Lower leg skin (tissue), 4 donors: ENCODE measurements at regions not wholly inside any gene's neighbourhood (a gene's known extent, or its start where the extent isn't known, plus 50 kb on each side); places are given as distances from the start of the nearest gene placed in this dataset.

Source experiments
- DNase-seq, 2 donors: peaks; one replicate each; pipeline ENCODE4 v3.0.0-alpha.2; 2019; ENCODE audit warnings: low spot score in 2 of 2
- H3K4me3 ChIP-seq: fragments of 200-600 bp; sonication (generic); 2 replicates; pipeline ENCODE4 v1.5.1; 2017; ENCODE audit warnings: mild to moderate bottlenecking, low read depth; ENCODE audit not compliant: poor library complexity, severe bottlenecking
- CTCF ChIP-seq, 3 donors: fragments of 450-650 bp; IDR thresholded peaks; one replicate each; pipeline ENCODE4 v1.5.1; 2016; ENCODE audit warnings: antibody characterized with exemption in 3 of 3, mild to moderate bottlenecking in 3 of 3, moderate library complexity in 2 of 3
- POLR2A ChIP-seq, 2 donors: fragments of 450-650 bp; IDR thresholded peaks; one replicate each; pipeline ENCODE4 v1.6.1; 2016 to 2017; ENCODE audit warnings: antibody characterized with exemption in 2 of 2, mild to moderate bottlenecking in 1 of 2, moderate library complexity in 1 of 2
- WGBS, 2 donors: methylation state at CpG; one replicate each; pipeline ENCODE4 v1.1.5; 2018; 5-methylcytosine and 5-hydroxymethylcytosine counted together
- intact Hi-C: fragments of 100-400 bp; cut with DNase I; formaldehyde crosslinking; loops from one replicate; pipeline ENCODE4 v1.15.0; 2023; ENCODE audit warnings: low total_unique reads

- DNase-seq = no peak
- no peak for TF ChIP-seq CTCF (IDR thresholded peaks at IDR 0.05)
- no peak for TF ChIP-seq POLR2A (IDR thresholded peaks at IDR 0.05)
- WGBS, 2 donors = 61 to 69% methylated on average over 4 of the region's 4 CpGs
- no peak overlapping the region for H3K4me3 ChIP-seq
- intact Hi-C loops = no loop called here
These were observed 52.2 kb upstream of the IGF1R start for GRCh38 chr15:98596131-98596530.

GRCh38 chr15:98596885-98597392, 51.4 kb upstream of the IGF1R start:
- 29% methylated on average over 6 of the region's 6 CpGs for WGBS, 2 donors
- DNase-seq = no peak
- no peak for TF ChIP-seq POLR2A (IDR thresholded peaks at IDR 0.05)
- TF ChIP-seq CTCF (IDR thresholded peaks at IDR 0.05) = no peak
- H3K4me3 ChIP-seq = no peak overlapping the region
- intact Hi-C loops = no loop called here

GRCh38 chr15:98597666-98598065, 50.7 kb upstream of the IGF1R start:
- intact Hi-C loops = no loop called here
- H3K4me3 ChIP-seq = no peak overlapping the region
- TF ChIP-seq POLR2A (IDR thresholded peaks at IDR 0.05) (no peak), CTCF (IDR thresholded peaks at IDR 0.05) (no peak)
- WGBS, 2 donors = 35 to 39% methylated on average over 4 of the region's 4 CpGs
- no peak for DNase-seq
